ENCODE measurements at regions not wholly inside any gene's neighbourhood (a gene's known extent, or its start where the extent isn't known, plus 50 kb on each side); places are given as distances from the start of the nearest gene placed in this dataset.

- no peaks in the 10 kb centered on the region for H3K36me3 ChIP-seq (ENCODE audit: low read depth)
- peak overlapping the region; percentile 5 for H3K27ac ChIP-seq (ENCODE audit: poor library complexity, severe bottlenecking)
- no peaks in the 10 kb centered on the region for H3K9me3 ChIP-seq (ENCODE audit: severe bottlenecking)
- no peaks in the 10 kb centered on the region for H3K4me1 ChIP-seq (ENCODE audit: insufficient read depth, poor library complexity, severe bottlenecking)
- 0 out of 3 replicates have a peak, but pooled peaks have one; percentile 5 for ATAC-seq (ENCODE audit: low read depth)
- peaks cover 5% of the 10 kb centered on the region for H3K27me3 ChIP-seq (ENCODE audit: insufficient read depth, poor library complexity, severe bottlenecking)
- H3K4me3 ChIP-seq (ENCODE audit: severe bottlenecking): no peak overlapping the region
- no peak for TF ChIP-seq CTCF (IDR thresholded peaks at IDR 0.05; ENCODE audit: poor library complexity, severe bottlenecking)
- DNase-seq (ENCODE audit: low spot score): no peak
Observed at GRCh38 chr15:96768435-96768789, 437.9 kb downstream of the NR2F2 start.

- DNase-seq (ENCODE audit: low spot score): no peak
- Histone ChIP-seq H3K9me3 (ENCODE audit: severe bottlenecking) (no peaks in the 10 kb centered on the region), H3K36me3 (ENCODE audit: low read depth) (no peaks in the 10 kb centered on the region), H3K27me3 (ENCODE audit: insufficient read depth, poor library complexity, severe bottlenecking) (no peaks in the 10 kb centered on the region), H3K4me3 (ENCODE audit: severe bottlenecking) (no peak overlapping the region), H3K4me1 (ENCODE audit: insufficient read depth, poor library complexity, severe bottlenecking) (no peaks in the 10 kb centered on the region), H3K27ac (ENCODE audit: poor library complexity, severe bottlenecking) (no peak overlapping the region)
- no peak for TF ChIP-seq CTCF (IDR thresholded peaks at IDR 0.05; ENCODE audit: poor library complexity, severe bottlenecking)
- ATAC-seq (ENCODE audit: low read depth): no peak
Observed at GRCh38 chr15:96771035-96771434, 440.5 kb downstream of the NR2F2 start.

- H3K9me3 ChIP-seq (ENCODE audit: severe bottlenecking): no peaks in the 10 kb centered on the region
- no peaks in the 10 kb centered on the region for H3K36me3 ChIP-seq (ENCODE audit: low read depth)
- H3K27me3 ChIP-seq (ENCODE audit: insufficient read depth, poor library complexity, severe bottlenecking): no peaks in the 10 kb centered on the region
- no peak overlapping the region for H3K4me3 ChIP-seq (ENCODE audit: severe bottlenecking)
- no peak for ATAC-seq (ENCODE audit: low read depth)
- DNase-seq (ENCODE audit: low spot score): no peak
- TF ChIP-seq CTCF (IDR thresholded peaks at IDR 0.05; ENCODE audit: poor library complexity, severe bottlenecking): no peak
- no peaks in the 10 kb centered on the region for H3K4me1 ChIP-seq (ENCODE audit: insufficient read depth, poor library complexity, severe bottlenecking)
- no peak overlapping the region for H3K27ac ChIP-seq (ENCODE audit: poor library complexity, severe bottlenecking)
Observed at GRCh38 chr15:96774216-96774615, 443.7 kb downstream of the NR2F2 start.

- no peaks in the 10 kb centered on the region for H3K36me3 ChIP-seq (ENCODE audit: low read depth)
- no peaks in the 10 kb centered on the region for H3K4me1 ChIP-seq (ENCODE audit: insufficient read depth, poor library complexity, severe bottlenecking)
- no peak for DNase-seq (ENCODE audit: low spot score)
- no peak for ATAC-seq (ENCODE audit: low read depth)
- H3K4me3 ChIP-seq (ENCODE audit: severe bottlenecking): no peak overlapping the region
- no peaks in the 10 kb centered on the region for H3K9me3 ChIP-seq (ENCODE audit: severe bottlenecking)
- H3K27ac ChIP-seq (ENCODE audit: poor library complexity, severe bottlenecking): no peak overlapping the region
- TF ChIP-seq CTCF (IDR thresholded peaks at IDR 0.05; ENCODE audit: poor library complexity, severe bottlenecking): no peak
- H3K27me3 ChIP-seq (ENCODE audit: insufficient read depth, poor library complexity, severe bottlenecking): no peaks in the 10 kb centered on the region
Observed at GRCh38 chr15:96783746-96784145, 453.2 kb downstream of the NR2F2 start.

- Histone ChIP-seq H3K36me3 (ENCODE audit: low read depth) (no peaks in the 10 kb centered on the region), H3K4me1 (ENCODE audit: insufficient read depth, poor library complexity, severe bottlenecking) (no peaks in the 10 kb centered on the region), H3K27ac (ENCODE audit: poor library complexity, severe bottlenecking) (no peak overlapping the region), H3K9me3 (ENCODE audit: severe bottlenecking) (no peaks in the 10 kb centered on the region), H3K4me3 (ENCODE audit: severe bottlenecking) (no peak overlapping the region), H3K27me3 (ENCODE audit: insufficient read depth, poor library complexity, severe bottlenecking) (peaks cover 25% of the 10 kb centered on the region)
- no peak for DNase-seq (ENCODE audit: low spot score)
- TF ChIP-seq CTCF (IDR thresholded peaks at IDR 0.05; ENCODE audit: poor library complexity, severe bottlenecking): no peak
- no peak for ATAC-seq (ENCODE audit: low read depth)
Observed at GRCh38 chr15:96790004-96790403, 459.5 kb downstream of the NR2F2 start.
